PC-3 (cell line): ENCODE measurements at regions not wholly inside any gene's neighbourhood (a gene's known extent, or its start where the extent isn't known, plus 50 kb on each side); places are given as distances from the start of the nearest gene placed in this dataset.

Experiments used
- ATAC-seq: fragments of 200-7000 bp; cut with Tn5 transposase; 2 replicates; pipeline ENCODE4 v1.9.1; 2020; ENCODE audit warnings: mild to moderate bottlenecking, moderate library complexity
- BruUV-seq: library from RNA; stranded (reverse); fragments of 400-500 nt; replicated peaks from 2 replicates; lab custom pipeline; 2021; lab: Mats Ljungman, UMichigan
- CTCF ChIA-PET: fragments of 300-600 bp; sonication (Branson Sonifier 250); formaldehyde crosslinking; loops from one replicate; lab custom pipeline; 2022; ENCODE audit warnings: antibody characterized with exemption; lab: Charles Lee
- POLR2A ChIA-PET: fragments of 300-600 bp; sonication (Branson Sonifier 250); formaldehyde crosslinking; loops from one replicate; lab custom pipeline; 2022; ENCODE audit warnings: antibody characterized with exemption; ENCODE audit not compliant: unreplicated experiment; lab: Charles Lee
- DNase-seq: peaks from one replicate; pipeline ENCODE4 v3.0.0-alpha.2; 2015
- H2AFZ ChIP-seq: fragments of 300-600 bp; sonication (generic); 2 replicates; pipeline ENCODE4 v1.6.0; 2016; ENCODE audit warnings: antibody characterized with exemption, low read length
- H3F3A ChIP-seq: fragments of 300-600 bp; sonication (generic); one replicate; pipeline ENCODE4 v1.6.0; 2017; ENCODE audit warnings: antibody characterized with exemption, low read length, control low read depth, mild to moderate bottlenecking; ENCODE audit not compliant: unreplicated experiment
- H3K27ac ChIP-seq: fragments of 300-600 bp; sonication (generic); 2 replicates; pipeline ENCODE4 v1.5.1; 2016; ENCODE audit warnings: mild to moderate bottlenecking, low read length
- H3K27me3 ChIP-seq: fragments of 300-600 bp; sonication (generic); 2 replicates; pipeline ENCODE4 v1.6.1; 2016; ENCODE audit warnings: low read length, mixed read lengths
- H3K36me3 ChIP-seq: fragments of 300-600 bp; sonication (generic); 2 replicates; pipeline ENCODE4 v1.6.1; 2016; ENCODE audit warnings: low read depth, mixed run types, low read length, mixed read lengths
- H3K4me1 ChIP-seq: fragments of 300-600 bp; sonication (generic); 2 replicates; pipeline ENCODE4 v1.5.1; 2016; ENCODE audit warnings: low read length; ENCODE audit not compliant: insufficient read depth
- H3K4me2 ChIP-seq: fragments of 300-600 bp; sonication (generic); 2 replicates; pipeline ENCODE4 v1.6.0; 2016; ENCODE audit warnings: low read length
- H3K4me3 ChIP-seq: fragments of 300-600 bp; sonication (generic); 2 replicates; pipeline ENCODE4 v1.5.1; 2016; ENCODE audit warnings: mild to moderate bottlenecking, low read length, mixed read lengths
- H3K79me2 ChIP-seq: fragments of 300-600 bp; sonication (generic); 2 replicates; pipeline ENCODE4 v1.6.1; 2017; ENCODE audit warnings: low read length, mixed read lengths
- H3K9ac ChIP-seq: fragments of 300-600 bp; sonication (generic); 2 replicates; pipeline ENCODE4 v1.6.0; 2016; ENCODE audit warnings: mild to moderate bottlenecking, low read length
- H3K9me2 ChIP-seq: fragments of 300-600 bp; sonication (generic); replicated peaks from 2 replicates; pipeline ENCODE4 v1.6.1; 2016; ENCODE audit warnings: mixed run types, low read length, mixed read lengths
- H3K9me3 ChIP-seq: fragments of 300-600 bp; sonication (generic); 2 replicates; pipeline ENCODE4 v1.6.1; 2016; ENCODE audit warnings: low read length, mixed read lengths
- H4K20me1 ChIP-seq: fragments of 300-600 bp; sonication (generic); 2 replicates; pipeline ENCODE4 v1.6.1; 2016; ENCODE audit warnings: low read length, mixed read lengths
- CTCF ChIP-seq: fragments of 300-600 bp; sonication (generic); conservative IDR thresholded peaks from 2 replicates; pipeline ENCODE4 v1.5.1; 2017; ENCODE audit warnings: antibody characterized with exemption, low read depth, mild to moderate bottlenecking, low read length
- EZH2 ChIP-seq: fragments of 300-600 bp; sonication (generic); IDR thresholded peaks from one replicate; pipeline ENCODE4 v1.6.1; 2017; ENCODE audit warnings: antibody characterized with exemption, mild to moderate bottlenecking, low read length; ENCODE audit not compliant: unreplicated experiment
- EZH2phosphoT487 ChIP-seq: fragments of 300-600 bp; sonication (generic); IDR thresholded peaks from 2 replicates; pipeline ENCODE4 v1.6.1; 2018; ENCODE audit warnings: mild to moderate bottlenecking, antibody characterized with exemption, low read length, borderline replicate concordance
- intact Hi-C: fragments of 100-400 bp; cut with micrococcal nuclease; formaldehyde crosslinking; loops from 2 replicates; pipeline ENCODE4 v1.9.0; 2023

- ChIA-PET CTCF (interaction anchor here (0.6 kb wide), 1 partner anchor 141 kb away, joined by 3 read pairs; no protein-coding TSS in a partner anchor), POLR2A (interaction anchor here (0.6 to 0.8 kb wide), 2 partner anchors 120 to 565 kb away, joined by 3 to 9 read pairs; no protein-coding TSS in a partner anchor)
- DNase-seq = no peak
- Histone ChIP-seq H3K36me3 (no peaks in the 10 kb centered on the region), H3K9me2 (no peaks in the 10 kb centered on the region), H3K79me2 (no peaks in the 10 kb centered on the region), H3K9ac (no peak overlapping the region), H2AFZ (no peak overlapping the region), H3K27me3 (no peaks in the 10 kb centered on the region), H3K4me1 (peaks cover 36% of the 10 kb centered on the region), H3K27ac (no peak overlapping the region), H4K20me1 (no peaks in the 10 kb centered on the region), H3K4me2 (no peak overlapping the region), H3K4me3 (no peak overlapping the region), H3F3A (no peaks in the 10 kb centered on the region), H3K9me3 (no peaks in the 10 kb centered on the region)
- intact Hi-C loops = loop anchor here (5.0 kb wide), 1 partner anchor 726 kb away; no protein-coding TSS in a partner anchor
- ATAC-seq = no peak
- BruUV-seq = no TSS peak
- TF ChIP-seq CTCF (no peak), EZH2 (no peak), EZH2phosphoT487 (no peak)
Measured at GRCh38 chr3:153041181-153041580, 120.8 kb upstream of the RAP2B start.

GRCh38 chr3:153042088-153042487 lies 119.9 kb upstream of the RAP2B start:
- no peaks in the 10 kb centered on the region for H3K36me3 ChIP-seq
- POLR2A ChIA-PET = no interaction called here
- peak; percentile 47 for DNase-seq
- H3K27ac ChIP-seq = peak overlapping the region; percentile 60
- no peaks in the 10 kb centered on the region for H3K79me2 ChIP-seq
- H3K9me3 ChIP-seq = no peaks in the 10 kb centered on the region
- TF ChIP-seq EZH2phosphoT487 (no peak), EZH2 (no peak), CTCF (no peak)
- no peaks in the 10 kb centered on the region for H3K27me3 ChIP-seq
- no peaks in the 10 kb centered on the region for H4K20me1 ChIP-seq
- no peak overlapping the region for H2AFZ ChIP-seq
- H3K9me2 ChIP-seq = no peaks in the 10 kb centered on the region
- no peak for ATAC-seq
- H3K4me2 ChIP-seq = no peak overlapping the region
- no peaks in the 10 kb centered on the region for H3F3A ChIP-seq
- intact Hi-C loops = loop anchor here (2.0 to 5.0 kb wide), 3 partner anchors 89 to 725 kb away; no protein-coding TSS in a partner anchor
- CTCF ChIA-PET = interaction anchor here (0.6 to 1.7 kb wide), 3 partner anchors 119 to 274 kb away, joined by 3 to 34 read pairs (median 17); no protein-coding TSS in a partner anchor
- H3K4me1 ChIP-seq = peaks cover 36% of the 10 kb centered on the region
- no TSS peak for BruUV-seq
- H3K9ac ChIP-seq = no peak overlapping the region
- no peak overlapping the region for H3K4me3 ChIP-seq

GRCh38 chr3:153043729-153044328 lies 118.2 kb upstream of the RAP2B start:
- CTCF ChIA-PET = interaction anchor here (0.6 to 1.7 kb wide), 9 partner anchors 72 to 725 kb away, joined by 3 to 34 read pairs (median 4); no protein-coding TSS in a partner anchor
- Histone ChIP-seq H3K4me3 (peak overlapping the region; percentile 48), H3K27me3 (no peaks in the 10 kb centered on the region), H4K20me1 (no peaks in the 10 kb centered on the region), H3K36me3 (no peaks in the 10 kb centered on the region), H3K4me1 (peaks cover 30% of the 10 kb centered on the region), H3K9me3 (no peaks in the 10 kb centered on the region), H3K9ac (peak overlapping the region; percentile 57), H3F3A (no peaks in the 10 kb centered on the region), H3K9me2 (no peaks in the 10 kb centered on the region), H3K79me2 (no peaks in the 10 kb centered on the region), H3K4me2 (peak overlapping the region; percentile 73), H3K27ac (peak overlapping the region; percentile 60), H2AFZ (peak overlapping the region; percentile 42)
- TSS peak; percentile 52 for BruUV-seq
- peak; percentile 60 for DNase-seq
- TF ChIP-seq EZH2phosphoT487 (no peak), CTCF (no peak), EZH2 (no peak)
- POLR2A ChIA-PET = interaction anchor here (0.6 to 1.1 kb wide), 3 partner anchors 117 to 210 kb away, joined by 3 to 21 read pairs (median 4); no protein-coding TSS in a partner anchor
- ATAC-seq = peak; percentile 30; the same call in 1 of the 2 replicates
- intact Hi-C loops = loop anchor here (1.0 to 5.0 kb wide), 10 partner anchors 87 to 723 kb away; no protein-coding TSS in a partner anchor
